ENCODE measurements at regions not wholly inside any gene's neighbourhood (a gene's known extent, or its start where the extent isn't known, plus 50 kb on each side); places are given as distances from the start of the nearest gene placed in this dataset.
"Not testable (repeated sequence)": the region's sequence is repeated elsewhere in the genome, so short reads cannot be mapped to it uniquely, and the experiment has no call there.

- not testable (repeated sequence) for TF ChIP-seq POLR2A (IDR thresholded peaks at IDR 0.05; ENCODE audit: low read depth); CTCF (IDR thresholded peaks at IDR 0.05); POLR2AphosphoS5 (IDR thresholded peaks at IDR 0.05)
Measured at GRCh38 chr5:32879364-32879763, 168.2 kb downstream of the NPR3 start.

Measured in esophagus muscularis mucosa (tissue), 3 donors.